HCT116 (cell line): ENCODE measurements at regions not wholly inside any gene's neighbourhood (a gene's known extent, or its start where the extent isn't known, plus 50 kb on each side); places are given as distances from the start of the nearest gene placed in this dataset.

Experiments used
- ATAC-seq: fragments of 200-7000 bp; cut with Tn5 transposase; 2 replicates; pipeline ENCODE4 v1.9.1; 2020; ENCODE audit warnings: mild to moderate bottlenecking, moderate library complexity
- BruUV-seq: library from RNA; stranded (reverse); fragments of 400-500 nt; replicated peaks from 2 replicates; lab custom pipeline; 2021; lab: Mats Ljungman, UMichigan
- CTCF ChIA-PET: fragments of 300-600 bp; sonication (Branson Sonifier 250); formaldehyde crosslinking; loops from one replicate; lab custom pipeline; 2021; ENCODE audit warnings: antibody characterized with exemption; lab: Charles Lee
- POLR2A ChIA-PET: fragments of 300-600, 350-600 bp; sonication (Branson Sonifier 250); formaldehyde crosslinking; loops from one replicate; lab custom pipeline; 2021; ENCODE audit warnings: antibody characterized with exemption; lab: Charles Lee
- RAD21 ChIA-PET, 2 experiments: fragments of 300-600 bp; sonication (Branson Sonifier 250); formaldehyde crosslinking; loops; one replicate each; lab custom pipeline; 2023; ENCODE audit warnings: low total read pairs in 2 of 2; ENCODE audit not compliant: uncharacterized antibody in 2 of 2, unreplicated experiment in 2 of 2, low non-redundant PET in 1 of 2; lab: Charles Lee
- DNase-seq: peaks from one replicate; pipeline ENCODE4 v3.0.0-alpha.2; 2010; ENCODE audit warnings: low read depth, low spot score
- H2AFZ ChIP-seq: fragments of 200-600 bp; shearing (Covaris generic), sonication (generic); 2 replicates; pipeline ENCODE4 v1.6.1; 2017; ENCODE audit warnings: low read depth, mixed run types, mixed read lengths, antibody characterized with exemption, low read length; ENCODE audit not compliant: poor library complexity, severe bottlenecking
- H3K27ac ChIP-seq: 2 replicates; pipeline ENCODE4 v1.5.1; 2012; ENCODE audit warnings: low read depth, low read length
- H3K27me3 ChIP-seq: fragments of 200-600 bp; sonication (generic); 2 replicates; pipeline ENCODE4 v1.6.1; 2016; ENCODE audit warnings: mixed run types, low read length, mixed read lengths; ENCODE audit not compliant: insufficient read depth
- H3K36me3 ChIP-seq, 2 experiments: fragments of 200-500 bp in 1 of 2; fragments of 200-600 bp in 1 of 2; sonication (Bioruptor generic) in 1 of 2; sonication (generic) in 1 of 2; 2 replicates each; pipeline versions ENCODE4 v1.5.1 to v1.6.1; 2014 to 2016; ENCODE audit warnings: low read length in 2 of 2, inconsistent platforms in 1 of 2, mixed read lengths in 1 of 2, mixed run types in 1 of 2; ENCODE audit not compliant: insufficient read depth in 2 of 2, control insufficient read depth in 1 of 2
- H3K4me1 ChIP-seq, 2 experiments: fragments of 200-600 bp in 1 of 2; sonication (generic) in 1 of 2; 2 replicates each; pipeline versions ENCODE4 v1.5.1 to v1.6.1; 2012 to 2017; ENCODE audit warnings: low read length in 2 of 2, inconsistent platforms in 1 of 2, mild to moderate bottlenecking in 1 of 2, mixed read lengths in 1 of 2, mixed run types in 1 of 2, moderate library complexity in 1 of 2; ENCODE audit not compliant: insufficient read depth in 2 of 2, control insufficient read depth in 1 of 2
- H3K4me2 ChIP-seq: fragments of 200-600 bp; sonication (generic); 2 replicates; pipeline ENCODE4 v1.6.1; 2017; ENCODE audit warnings: mixed run types, low read length, mixed read lengths
- H3K4me3 ChIP-seq, 2 experiments: fragments of 200-600 bp in 1 of 2; sonication (generic) in 1 of 2; replicated peaks in 1 of 2; 2 replicates each; pipeline ENCODE4 v1.5.1; 2011 to 2016; ENCODE audit warnings: low read length in 2 of 2, control low read depth in 1 of 2, low read depth in 1 of 2, mild to moderate bottlenecking in 1 of 2, mixed read lengths in 1 of 2, mixed run types in 1 of 2
- H3K79me2 ChIP-seq: fragments of 200-600 bp; sonication (generic); 2 replicates; pipeline ENCODE4 v1.6.1; 2017; ENCODE audit warnings: mild to moderate bottlenecking, mixed run types, low read length, moderate library complexity, mixed read lengths; ENCODE audit not compliant: insufficient read depth
- H3K9ac ChIP-seq: fragments of 200-600 bp; sonication (generic); 2 replicates; pipeline ENCODE4 v1.6.1; 2016; ENCODE audit warnings: low read length, mixed read lengths
- H3K9me2 ChIP-seq: fragments of 200-600 bp; sonication (generic), shearing (Covaris generic); 2 replicates; pipeline ENCODE4 v1.6.1; 2017; ENCODE audit warnings: mixed run types, mild to moderate bottlenecking, moderate library complexity; ENCODE audit not compliant: insufficient read depth
- H3K9me3 ChIP-seq, 2 experiments: fragments of 200-500 bp in 1 of 2; fragments of 200-600 bp in 1 of 2; sonication (Bioruptor generic) in 1 of 2; sonication (generic) in 1 of 2; 2 replicates each; pipeline ENCODE4 v1.6.1; 2014 to 2017; ENCODE audit warnings: low read length in 2 of 2, mixed read lengths in 2 of 2, inconsistent platforms in 1 of 2, low read depth in 1 of 2, mild to moderate bottlenecking in 1 of 2, mixed run types in 1 of 2, moderate library complexity in 1 of 2; ENCODE audit not compliant: control insufficient read depth in 1 of 2, insufficient read depth in 1 of 2
- H4K20me1 ChIP-seq: fragments of 200-600 bp; sonication (generic), shearing (Covaris generic); 2 replicates; pipeline ENCODE4 v1.6.1; 2017; ENCODE audit warnings: mixed run types, mild to moderate bottlenecking, moderate library complexity; ENCODE audit not compliant: insufficient read depth
- CEBPB ChIP-seq: IDR thresholded peaks from 2 replicates; pipeline ENCODE4 v1.6.1; 2012; ENCODE audit warnings: low read depth
- EGR1 ChIP-seq: IDR thresholded peaks from 2 replicates; pipeline ENCODE4 v1.6.1; 2012; ENCODE audit warnings: low read depth
- EZH2phosphoT487 ChIP-seq: fragments of 200-600 bp; IDR thresholded peaks from 2 replicates; pipeline ENCODE4 v1.6.1; 2018; ENCODE audit warnings: antibody characterized with exemption, borderline replicate concordance
- POLR2A ChIP-seq: IDR thresholded peaks from 2 replicates; pipeline ENCODE4 v1.7.0; 2011; ENCODE audit warnings: borderline replicate concordance; ENCODE audit not compliant: insufficient read depth, insufficient read length; ENCODE audit errors: extremely low read depth
- SP1 ChIP-seq: IDR thresholded peaks from 2 replicates; pipeline ENCODE4 v1.6.1; 2012; ENCODE audit warnings: low read depth
- intact Hi-C: fragments of 100-400 bp; cut with micrococcal nuclease; formaldehyde crosslinking; loops from 2 replicates; pipeline ENCODE4 v1.10.0; 2022
- TF ChIP-seq, protein P1 (sequence below), 3 experiments: fragments of 200-600 bp in 1 of 3; sonication (generic) in 1 of 3; IDR thresholded peaks in 2 of 3; conservative IDR thresholded peaks in 1 of 3; 2 replicates each; pipeline ENCODE4 v1.5.1; 2012 to 2017; ENCODE audit warnings: low read depth in 2 of 3, low read length in 2 of 3, antibody characterized with exemption in 1 of 3, borderline replicate concordance in 1 of 3, control low read depth in 1 of 3, mild to moderate bottlenecking in 1 of 3, mixed read lengths in 1 of 3, mixed run types in 1 of 3, moderate library complexity in 1 of 3; ENCODE audit not compliant: insufficient read depth in 1 of 3

DNA sequence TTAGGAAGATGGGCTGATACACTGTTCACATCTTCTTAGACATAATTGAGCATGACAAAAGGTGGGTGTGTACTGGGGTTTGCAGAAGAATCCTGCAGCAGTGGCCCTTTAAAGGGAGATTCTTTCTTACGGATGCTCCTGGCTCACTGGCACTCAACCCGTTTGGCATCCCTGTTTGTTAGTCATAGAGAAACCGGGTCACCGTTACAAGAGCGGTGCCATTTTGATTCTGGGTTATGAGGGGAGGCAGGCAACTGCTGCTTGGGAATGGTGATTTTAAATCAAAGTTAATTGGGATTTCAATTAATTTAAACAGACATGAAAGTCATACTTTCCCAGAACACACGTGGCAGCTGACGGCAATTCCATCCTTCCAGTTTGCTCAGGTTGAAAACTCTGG is 245.8 kb downstream of the AACS start:
- H4K20me1 ChIP-seq = no peaks in the 10 kb centered on the region
- no peak overlapping the region for H3K9ac ChIP-seq
- no peak overlapping the region for H3K27ac ChIP-seq
- H3K9me3 ChIP-seq = no peaks in the 10 kb centered on the region
- no peak overlapping the region for H2AFZ ChIP-seq
- ChIA-PET POLR2A (no interaction called here), RAD21 (no interaction called here), CTCF (no interaction called here)
- H3K27me3 ChIP-seq = peaks cover 26% of the 10 kb centered on the region; the same call in 1 of the 2 replicates
- TF ChIP-seq EZH2phosphoT487 (no peak), EGR1 (no peak)
- intact Hi-C loops = no loop called here
- no peak overlapping the region for H3K4me3 ChIP-seq
- H3K4me2 ChIP-seq = no peak overlapping the region
- BruUV-seq = no TSS peak
- H3K79me2 ChIP-seq = no peaks in the 10 kb centered on the region
- ATAC-seq (no peak), DNase-seq (no peak)
- H3K9me2 ChIP-seq = no peaks in the 10 kb centered on the region
- H3K36me3 ChIP-seq = no peaks in the 10 kb centered on the region; a peak in 1 of 4 replicates
- no peaks in the 10 kb centered on the region for H3K4me1 ChIP-seq

DNA sequence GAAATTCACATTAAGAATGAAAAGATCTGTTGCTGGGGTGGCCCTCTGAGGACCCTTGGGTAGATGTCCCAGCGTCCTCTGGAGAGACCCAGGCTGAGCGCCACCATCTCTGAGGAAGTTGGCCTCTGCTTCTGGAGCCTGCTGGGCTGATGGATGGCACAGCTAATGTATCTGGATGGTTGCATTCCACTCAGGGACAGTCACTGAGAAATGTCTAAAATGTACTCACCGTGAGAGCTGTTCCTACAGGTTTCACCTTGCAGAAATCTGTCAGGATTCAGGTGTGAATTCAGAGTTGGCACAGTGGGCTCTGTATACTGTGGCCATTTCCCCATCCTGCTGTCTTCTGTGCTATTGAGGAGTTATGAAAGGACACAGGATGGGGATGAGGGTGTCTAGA is 247.2 kb downstream of the AACS start:
- CTCF ChIA-PET = no interaction called here
- no peak overlapping the region for H3K4me3 ChIP-seq
- H3K4me2 ChIP-seq = no peak overlapping the region
- H3K36me3 ChIP-seq = no peaks in the 10 kb centered on the region; a peak in 1 of 4 replicates
- ATAC-seq (no peak), DNase-seq (no peak)
- H3K9me3 ChIP-seq = no peaks in the 10 kb centered on the region
- BruUV-seq = no TSS peak
- no peaks in the 10 kb centered on the region for H4K20me1 ChIP-seq
- H3K27me3 ChIP-seq = peaks cover 18% of the 10 kb centered on the region; the same call in 1 of the 2 replicates
- H3K9me2 ChIP-seq = no peaks in the 10 kb centered on the region
- POLR2A ChIA-PET = no interaction called here
- H3K27ac ChIP-seq = no peak overlapping the region
- H3K4me1 ChIP-seq = no peaks in the 10 kb centered on the region
- intact Hi-C loops = no loop called here
- RAD21 ChIA-PET = no interaction called here
- no peak overlapping the region for H2AFZ ChIP-seq
- H3K79me2 ChIP-seq = no peaks in the 10 kb centered on the region
- TF ChIP-seq, protein P1, sequence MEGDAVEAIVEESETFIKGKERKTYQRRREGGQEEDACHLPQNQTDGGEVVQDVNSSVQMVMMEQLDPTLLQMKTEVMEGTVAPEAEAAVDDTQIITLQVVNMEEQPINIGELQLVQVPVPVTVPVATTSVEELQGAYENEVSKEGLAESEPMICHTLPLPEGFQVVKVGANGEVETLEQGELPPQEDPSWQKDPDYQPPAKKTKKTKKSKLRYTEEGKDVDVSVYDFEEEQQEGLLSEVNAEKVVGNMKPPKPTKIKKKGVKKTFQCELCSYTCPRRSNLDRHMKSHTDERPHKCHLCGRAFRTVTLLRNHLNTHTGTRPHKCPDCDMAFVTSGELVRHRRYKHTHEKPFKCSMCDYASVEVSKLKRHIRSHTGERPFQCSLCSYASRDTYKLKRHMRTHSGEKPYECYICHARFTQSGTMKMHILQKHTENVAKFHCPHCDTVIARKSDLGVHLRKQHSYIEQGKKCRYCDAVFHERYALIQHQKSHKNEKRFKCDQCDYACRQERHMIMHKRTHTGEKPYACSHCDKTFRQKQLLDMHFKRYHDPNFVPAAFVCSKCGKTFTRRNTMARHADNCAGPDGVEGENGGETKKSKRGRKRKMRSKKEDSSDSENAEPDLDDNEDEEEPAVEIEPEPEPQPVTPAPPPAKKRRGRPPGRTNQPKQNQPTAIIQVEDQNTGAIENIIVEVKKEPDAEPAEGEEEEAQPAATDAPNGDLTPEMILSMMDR (IDR thresholded peaks at IDR 0.05 in 2 of 3, conservative IDR thresholded peaks at IDR 0.05 in 1 of 3; ENCODE audit: borderline replicate concordance in 1 of 3, insufficient read depth in 1 of 3, low read depth in 2 of 3, low read length in 2 of 3) = no peak
- TF ChIP-seq SP1 (no peak), POLR2A (no peak), CEBPB (no peak)
- H3K9ac ChIP-seq = no peak overlapping the region
